ENCODE measurements at regions not wholly inside any gene's neighbourhood (a gene's known extent, or its start where the extent isn't known, plus 50 kb on each side); places are given as distances from the start of the nearest gene placed in this dataset.

DNA sequence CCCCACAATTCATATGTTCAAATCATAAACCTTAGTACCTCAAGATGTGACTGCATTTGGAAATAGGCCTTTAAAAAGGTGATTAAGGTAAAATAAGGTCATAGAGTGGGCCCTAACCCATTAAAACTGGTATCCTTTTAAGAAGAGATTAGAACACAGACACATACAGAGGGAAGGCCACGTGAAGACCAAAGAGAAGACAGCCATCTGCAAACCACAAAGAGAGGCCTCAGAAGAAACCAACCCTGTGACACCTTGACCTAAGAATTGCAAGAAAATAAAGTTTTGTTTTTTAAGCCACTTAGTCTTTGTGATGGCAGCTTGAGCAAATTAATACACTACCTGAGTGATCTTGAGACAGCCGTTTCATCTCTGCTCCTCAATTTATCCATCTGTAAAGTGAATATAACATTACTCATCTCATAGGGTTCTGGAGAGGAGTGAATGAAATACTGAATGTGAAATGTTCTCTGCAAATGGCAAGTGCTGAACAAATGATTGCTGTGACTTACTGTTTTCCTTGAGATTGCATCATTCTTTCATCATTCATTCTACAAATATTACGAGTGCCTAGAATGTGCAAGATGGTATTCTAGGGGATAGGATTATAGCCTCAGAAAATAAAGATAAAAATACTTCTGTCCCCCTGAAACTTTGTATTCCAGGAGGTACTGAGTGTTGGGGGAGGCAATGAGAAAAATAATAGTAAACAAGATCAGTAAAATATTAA is 222.0 kb upstream of the CDH13 start:
- no peak for DNase-seq

DNA sequence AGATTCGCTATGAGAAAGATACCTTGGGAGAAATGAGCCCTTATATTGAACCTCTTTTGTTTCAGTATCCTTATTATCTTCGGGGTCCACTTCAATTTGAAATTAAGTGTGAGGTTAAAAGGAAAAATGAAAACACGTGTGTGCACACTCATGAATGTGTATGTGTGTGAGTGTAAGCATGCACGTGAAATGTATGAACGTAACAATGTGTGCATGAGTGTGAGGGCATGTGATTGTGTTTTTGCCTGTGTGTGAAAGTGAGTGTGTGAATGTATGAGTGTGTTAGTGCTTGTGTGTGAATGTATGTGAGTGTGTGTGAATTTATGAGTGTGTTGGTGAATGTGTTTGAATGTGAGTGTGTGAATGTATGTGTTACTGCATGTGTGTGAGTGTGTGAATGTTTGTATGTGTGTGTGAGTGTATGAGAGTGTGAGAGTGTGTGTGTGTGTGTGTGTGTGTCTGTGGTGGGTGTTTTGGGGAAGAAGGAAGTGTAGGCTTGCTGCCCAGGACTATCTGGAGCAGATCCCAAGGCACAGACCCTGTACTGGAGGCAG is 224.0 kb upstream of the CDH13 start:
- no peak for DNase-seq

DNA sequence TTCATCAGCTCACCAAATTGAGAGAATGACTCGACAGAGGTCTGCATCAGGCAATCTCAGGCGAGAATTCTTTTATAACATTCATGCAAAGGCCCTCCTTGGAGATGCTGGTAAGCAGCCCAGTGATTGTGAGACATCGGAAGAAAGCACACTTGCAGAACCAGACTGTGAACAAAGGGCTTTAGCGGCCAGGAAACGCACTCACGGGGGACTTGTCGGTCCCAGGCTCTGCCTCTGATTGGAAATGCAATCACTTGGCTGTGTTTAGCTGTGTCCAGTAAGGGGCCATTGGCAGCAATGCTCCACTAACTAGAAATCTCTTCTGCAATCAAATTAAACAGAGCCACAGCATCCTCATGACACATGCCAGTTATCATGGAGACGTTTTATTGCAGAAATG is 226.7 kb upstream of the CDH13 start:
- no peak for DNase-seq

DNA sequence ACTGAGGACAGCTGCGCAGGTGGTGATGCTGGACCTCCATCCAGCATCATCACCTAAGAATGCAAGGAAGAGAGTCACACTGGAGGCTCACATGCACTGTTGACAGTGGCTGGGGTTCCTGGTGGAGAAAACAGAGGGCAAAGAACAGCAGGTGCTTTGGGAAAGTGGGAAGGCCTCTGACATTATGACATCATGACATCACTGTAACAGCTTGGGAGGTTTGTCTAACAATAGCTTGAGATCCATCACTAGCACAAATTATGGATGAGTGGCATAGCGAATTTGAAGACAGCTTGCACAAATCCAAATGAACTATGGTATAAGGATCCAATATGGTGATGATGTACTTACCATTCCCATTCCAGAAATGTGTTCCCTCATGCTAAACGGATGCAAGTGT is 226.5 kb upstream of the MPHOSPH6 start:
- DNase-seq: no peak

DNA sequence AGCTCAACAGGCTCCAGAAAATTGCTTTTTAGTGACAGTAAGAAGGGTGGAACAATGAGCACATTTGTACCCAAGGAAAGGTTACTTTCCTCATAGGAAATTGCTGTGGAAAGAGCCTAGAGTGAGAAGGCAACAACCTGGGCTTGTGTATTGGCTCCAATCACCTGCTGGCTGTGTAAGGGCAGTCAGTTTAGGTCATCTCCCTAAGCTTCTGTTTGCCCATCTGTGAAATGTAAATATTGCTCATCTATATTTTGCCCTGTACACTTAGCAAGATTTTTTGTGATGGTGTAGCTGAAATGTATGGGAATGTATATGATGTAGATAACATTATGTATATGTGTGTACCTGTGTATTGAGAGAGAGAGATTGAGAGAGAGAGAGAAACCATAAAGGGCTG is 225.2 kb upstream of the MPHOSPH6 start:
- DNase-seq: no peak

DNA sequence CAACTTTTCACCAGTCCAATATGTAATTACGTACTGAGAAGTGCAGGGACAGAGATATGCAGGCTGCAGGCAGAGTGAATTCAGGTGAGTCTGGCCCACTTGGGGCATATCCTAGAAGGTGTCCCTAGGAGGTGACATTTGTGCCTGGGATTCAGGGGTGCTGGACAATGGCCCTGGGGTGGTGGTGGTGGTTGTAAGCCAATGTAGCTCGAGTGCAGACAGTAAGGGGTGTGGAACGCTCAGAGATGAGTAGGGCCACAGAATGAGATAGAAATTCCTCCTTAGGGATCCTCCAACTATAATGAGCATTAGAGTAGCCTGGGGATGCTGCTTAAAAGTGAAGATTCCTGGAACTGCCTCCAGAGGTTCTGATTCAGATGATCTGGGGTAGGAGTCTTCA is 221.7 kb upstream of the MPHOSPH6 start:
- no peak for DNase-seq

DNA sequence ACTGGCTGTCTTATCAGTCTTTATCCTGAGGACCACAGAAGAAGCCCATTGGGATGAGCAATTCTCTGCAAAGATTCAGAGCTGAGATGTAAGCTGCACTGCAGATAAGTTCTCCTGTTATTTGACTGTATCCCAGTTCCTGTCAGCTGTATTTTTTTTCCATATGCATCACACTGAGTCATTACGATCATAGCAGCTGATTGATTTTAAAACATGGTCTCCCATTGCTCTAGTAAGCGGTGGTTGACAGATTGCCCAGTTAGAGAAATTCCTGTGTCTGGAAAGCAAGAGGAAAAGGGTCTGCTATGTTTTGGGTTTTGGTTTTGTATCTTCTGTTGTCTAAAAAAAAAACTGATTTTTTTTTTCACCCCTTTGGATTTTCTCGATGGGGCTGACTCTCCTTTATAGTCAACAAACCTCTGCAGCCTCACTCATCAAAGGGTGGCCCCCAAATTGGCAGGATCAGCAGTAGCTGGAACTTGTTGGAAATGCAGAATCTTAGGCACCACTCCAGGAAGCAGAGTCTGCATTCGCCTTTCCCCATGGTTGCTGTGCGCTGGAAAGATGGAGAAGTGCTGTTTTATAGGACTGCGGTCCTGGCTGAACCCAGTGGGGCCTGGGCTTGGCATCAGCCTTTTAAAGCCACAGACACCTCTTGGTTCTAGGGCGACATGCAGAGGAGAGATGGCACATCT is 220.1 kb upstream of the MPHOSPH6 start:
- no peak for DNase-seq

DNA sequence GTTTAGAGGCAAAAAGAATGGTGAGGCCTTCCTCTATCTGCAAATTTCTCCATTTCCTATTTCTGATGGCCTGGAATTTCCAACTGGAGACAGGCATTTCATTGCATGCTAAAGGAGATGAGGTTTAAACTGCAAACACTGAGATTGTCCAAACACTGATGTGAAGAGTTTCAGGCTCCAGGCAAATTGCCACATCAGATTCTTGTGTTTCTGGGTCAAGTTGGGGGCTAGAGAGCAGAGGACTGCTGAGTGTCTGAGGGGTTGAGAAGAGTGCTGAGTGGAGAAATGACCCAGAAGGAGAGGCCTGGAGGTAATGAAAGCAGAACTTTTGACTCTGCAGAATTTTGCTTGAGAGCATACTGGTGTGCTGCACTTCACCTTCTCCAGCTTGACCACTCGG is 216.7 kb upstream of the MPHOSPH6 start:
- no peak for DNase-seq

DNA sequence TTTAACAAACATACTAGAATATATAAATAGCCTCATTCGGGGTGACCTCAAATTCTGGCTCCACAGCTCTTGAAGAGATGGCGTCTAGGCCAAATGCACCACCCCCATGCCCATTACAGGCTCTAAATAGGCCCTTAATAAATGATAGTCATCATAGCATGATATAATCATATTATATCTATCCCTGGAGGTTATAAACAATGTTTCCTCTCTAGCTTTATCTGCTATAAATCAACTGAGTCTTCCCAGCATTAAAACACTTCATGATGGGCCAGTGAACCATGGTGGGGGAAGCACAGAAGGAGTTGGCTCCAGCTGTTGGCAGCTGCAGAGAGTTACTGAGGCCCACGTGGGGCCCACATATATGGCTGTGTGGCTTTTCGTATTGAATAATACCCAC is 214.9 kb upstream of the MPHOSPH6 start:
- DNase-seq: no peak

DNA sequence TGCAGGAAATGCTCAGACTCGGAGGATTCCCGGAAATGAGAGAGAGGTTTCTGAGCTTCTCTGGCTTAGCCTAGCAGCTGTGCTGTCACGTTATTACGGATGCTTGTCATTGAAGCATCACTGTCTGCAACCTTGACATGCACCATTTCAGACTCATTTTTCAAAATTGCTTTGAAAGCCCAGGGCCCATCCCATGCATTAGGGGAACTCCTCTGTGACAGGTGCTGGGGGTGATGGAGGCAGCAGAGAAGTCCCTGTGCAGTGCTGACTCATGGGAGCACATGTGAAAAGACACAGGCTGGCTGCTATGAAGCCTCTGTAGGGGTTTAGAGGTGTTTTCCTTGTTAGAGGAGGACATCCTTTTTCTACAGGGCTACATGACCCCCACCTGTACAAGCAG is 214.0 kb upstream of the MPHOSPH6 start:
- DNase-seq: no peak

DNA sequence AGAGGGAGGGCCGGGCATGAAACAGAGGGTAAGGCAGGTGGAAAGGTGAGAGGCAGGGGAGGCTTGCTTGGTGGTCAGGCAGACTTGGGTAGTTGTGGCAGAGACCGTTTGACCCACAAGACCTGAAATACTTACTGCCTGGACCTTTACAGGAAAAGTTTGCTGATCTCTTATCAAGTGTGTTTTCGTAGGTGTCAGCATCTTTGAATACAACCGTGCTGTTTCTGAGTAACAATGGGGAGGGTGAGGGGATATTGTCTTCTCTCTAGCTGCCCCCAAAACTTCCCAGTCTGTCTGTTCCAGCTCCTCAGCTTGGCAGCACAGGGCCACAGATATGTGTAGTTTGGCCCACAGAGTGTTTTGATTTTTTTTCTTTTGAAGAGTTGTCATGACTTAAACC is 212.5 kb upstream of the MPHOSPH6 start:
- no peak for DNase-seq

DNA sequence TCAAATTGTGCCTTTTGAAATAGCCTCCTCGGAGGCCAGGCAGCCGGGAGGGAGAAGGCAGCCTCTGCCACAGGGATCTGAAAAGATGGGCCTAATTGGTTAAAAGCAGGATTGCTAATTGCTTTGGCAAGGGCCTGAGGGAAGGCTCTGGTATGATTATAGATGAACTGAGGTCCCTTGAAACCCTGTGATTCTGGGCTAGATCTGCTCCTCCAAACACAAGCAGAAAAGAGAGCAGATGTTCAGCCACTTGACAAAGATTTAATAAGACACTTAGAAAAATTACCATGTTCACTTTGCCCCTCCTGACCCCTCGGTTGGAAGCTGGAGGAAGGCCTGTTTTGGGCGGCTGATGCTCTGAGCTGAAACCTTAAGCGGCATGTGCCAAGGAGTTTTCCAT is 209.5 kb upstream of the MPHOSPH6 start:
- DNase-seq: no peak

DNA sequence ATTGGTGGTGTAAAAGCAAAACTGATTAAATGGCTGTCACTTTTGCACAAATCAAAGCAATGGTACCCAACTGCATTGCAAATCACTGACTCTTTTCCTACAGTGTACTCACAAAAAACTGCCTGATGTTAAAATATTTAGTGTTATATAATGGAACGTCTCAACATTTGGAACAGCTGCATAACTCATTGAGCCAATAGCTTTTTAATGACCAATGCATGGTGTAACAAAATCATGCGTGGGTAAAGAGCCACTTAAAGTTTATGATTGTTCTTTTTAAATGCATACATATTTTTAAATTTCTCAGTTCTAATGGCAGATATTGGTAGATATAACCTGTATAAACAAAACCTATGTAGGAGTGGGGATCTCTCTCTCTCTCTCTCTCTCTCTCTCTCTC is 204.0 kb upstream of the MPHOSPH6 start:
- no peak for DNase-seq

DNA sequence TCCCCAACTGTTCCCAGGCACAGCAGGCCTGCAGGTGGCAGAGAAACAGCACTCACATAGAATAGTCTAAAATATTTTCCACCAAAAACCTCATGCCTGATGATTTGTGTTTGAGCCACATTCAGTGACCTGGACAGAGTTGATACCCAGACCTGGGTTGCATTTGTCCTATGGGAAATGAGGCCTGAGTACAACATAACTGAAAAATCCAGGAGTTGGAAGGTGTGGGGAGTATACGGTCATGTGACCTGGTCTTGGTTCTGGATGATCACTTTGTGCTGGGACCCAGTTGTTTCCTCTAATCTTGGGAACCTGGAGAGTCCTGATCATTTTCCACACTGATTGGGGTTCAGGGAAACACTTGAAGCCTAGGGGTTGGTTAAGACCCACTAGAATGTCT is 200.3 kb upstream of the MPHOSPH6 start:
- no peak for DNase-seq

DNA sequence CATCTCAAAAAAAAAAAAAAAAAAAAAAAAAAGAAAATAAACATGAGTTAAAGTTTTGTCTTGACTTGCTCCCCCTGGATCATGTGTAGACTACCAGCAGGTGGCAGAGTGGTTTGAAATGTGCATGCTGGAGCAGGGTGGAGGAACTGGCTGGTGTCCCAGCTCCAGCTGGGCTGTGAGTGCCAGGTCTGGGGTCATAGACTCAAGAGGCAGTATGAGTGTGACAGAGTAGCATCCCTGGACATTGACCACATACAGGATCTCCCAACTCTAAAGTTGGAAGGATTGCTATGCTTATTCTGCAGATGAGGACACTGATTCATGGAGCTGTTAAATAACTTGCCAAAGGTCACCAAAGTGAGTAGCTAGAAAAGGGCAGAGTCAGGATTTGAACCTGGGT is 198.0 kb upstream of the MPHOSPH6 start:
- DNase-seq: no peak

DNA sequence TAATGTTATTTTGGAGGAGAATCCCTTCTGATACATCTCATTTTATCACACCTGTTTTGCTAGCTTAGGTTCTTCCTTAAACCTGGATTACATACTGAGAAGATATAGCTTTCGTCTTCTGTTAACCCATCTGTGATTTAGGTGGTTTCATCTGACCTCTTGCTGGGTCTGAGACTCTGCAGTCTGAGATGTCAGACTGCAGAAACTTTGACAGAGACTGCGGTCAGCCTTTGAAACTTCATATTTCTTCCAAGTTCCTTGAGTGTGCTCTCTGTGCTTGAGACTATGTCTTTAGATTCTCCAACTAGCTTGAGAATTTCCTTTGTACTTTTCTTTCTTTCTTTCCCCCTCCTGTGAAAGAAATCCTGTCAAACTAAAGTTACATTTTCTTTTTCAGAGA is 196.4 kb upstream of the MPHOSPH6 start:
- no peak for DNase-seq

DNA sequence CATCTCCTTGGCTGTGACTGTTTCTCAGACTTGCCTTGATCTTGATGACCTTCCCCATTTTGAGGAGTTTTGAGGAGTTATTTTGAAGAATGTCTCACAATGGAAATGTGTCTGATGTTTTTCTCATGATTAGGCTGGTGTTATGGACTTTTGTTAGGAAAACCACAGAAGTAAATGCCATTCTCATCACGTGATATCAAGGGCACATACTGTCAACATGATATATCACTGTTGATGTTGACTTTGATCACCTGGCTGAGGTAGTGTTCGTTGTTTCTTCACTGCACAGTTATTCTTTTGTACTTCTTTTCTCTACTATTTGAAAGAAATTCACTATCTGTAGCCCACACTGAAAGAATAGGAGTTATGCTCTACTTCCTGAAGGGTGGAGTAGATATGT is 194.7 kb upstream of the MPHOSPH6 start:
- DNase-seq: no peak

DNA sequence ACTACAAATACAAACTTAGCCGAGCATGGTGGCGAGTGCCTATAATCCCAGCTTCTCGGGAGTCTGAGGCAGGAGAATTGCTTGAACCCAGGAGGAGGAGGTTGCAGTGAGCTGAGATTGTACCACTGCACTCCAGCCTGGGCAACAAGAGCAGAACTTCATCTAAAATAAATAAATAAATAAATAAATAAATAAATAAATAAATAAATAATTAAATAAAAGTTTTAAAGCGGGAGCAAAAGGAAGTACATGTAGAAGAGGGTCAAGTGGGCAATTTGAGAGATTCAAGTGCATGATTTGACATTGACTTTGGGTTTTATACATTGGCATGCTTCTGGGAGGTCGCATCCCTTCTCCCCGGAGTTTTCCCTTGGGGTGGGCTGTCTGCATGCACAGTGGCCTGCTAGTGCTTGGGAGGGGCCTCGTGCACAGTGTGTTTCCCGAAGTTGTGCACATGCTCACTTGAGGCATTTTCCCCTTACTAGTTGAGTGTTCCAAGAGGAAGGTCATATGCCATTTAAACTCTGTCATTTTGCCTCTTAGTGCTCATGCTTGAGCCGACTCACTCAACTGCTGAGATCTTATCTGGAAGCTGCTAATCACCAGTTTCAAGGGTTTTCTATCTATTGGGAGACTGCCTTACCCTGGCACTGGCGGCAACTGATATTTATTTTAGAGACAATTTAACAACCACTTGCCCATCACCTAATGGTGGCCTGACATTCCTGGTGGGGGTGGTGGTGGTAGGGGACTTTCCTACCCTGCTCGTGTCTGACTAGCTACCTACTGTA is 193.2 kb upstream of the MPHOSPH6 start:
- no peak for DNase-seq

DNA sequence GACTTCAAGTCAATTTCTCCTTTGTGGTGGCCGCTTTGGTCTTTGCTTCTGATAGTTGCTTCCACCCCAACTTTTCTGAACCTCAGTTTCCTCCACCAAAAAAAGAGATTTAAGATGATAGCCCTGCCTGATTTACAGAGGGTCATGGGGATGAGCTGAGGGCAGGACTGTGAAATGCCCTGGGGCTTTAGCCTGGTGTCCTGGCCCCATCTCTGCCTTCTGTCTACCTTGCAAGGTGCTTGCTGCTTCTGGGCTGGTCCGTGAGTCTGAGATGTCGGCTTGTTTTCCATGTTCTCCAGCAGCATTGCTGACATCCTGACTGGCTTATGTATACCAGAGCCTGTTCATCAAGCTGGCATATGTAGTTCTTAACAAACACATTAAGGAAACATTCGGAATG is 191.9 kb upstream of the MPHOSPH6 start:
- no peak for DNase-seq

DNA sequence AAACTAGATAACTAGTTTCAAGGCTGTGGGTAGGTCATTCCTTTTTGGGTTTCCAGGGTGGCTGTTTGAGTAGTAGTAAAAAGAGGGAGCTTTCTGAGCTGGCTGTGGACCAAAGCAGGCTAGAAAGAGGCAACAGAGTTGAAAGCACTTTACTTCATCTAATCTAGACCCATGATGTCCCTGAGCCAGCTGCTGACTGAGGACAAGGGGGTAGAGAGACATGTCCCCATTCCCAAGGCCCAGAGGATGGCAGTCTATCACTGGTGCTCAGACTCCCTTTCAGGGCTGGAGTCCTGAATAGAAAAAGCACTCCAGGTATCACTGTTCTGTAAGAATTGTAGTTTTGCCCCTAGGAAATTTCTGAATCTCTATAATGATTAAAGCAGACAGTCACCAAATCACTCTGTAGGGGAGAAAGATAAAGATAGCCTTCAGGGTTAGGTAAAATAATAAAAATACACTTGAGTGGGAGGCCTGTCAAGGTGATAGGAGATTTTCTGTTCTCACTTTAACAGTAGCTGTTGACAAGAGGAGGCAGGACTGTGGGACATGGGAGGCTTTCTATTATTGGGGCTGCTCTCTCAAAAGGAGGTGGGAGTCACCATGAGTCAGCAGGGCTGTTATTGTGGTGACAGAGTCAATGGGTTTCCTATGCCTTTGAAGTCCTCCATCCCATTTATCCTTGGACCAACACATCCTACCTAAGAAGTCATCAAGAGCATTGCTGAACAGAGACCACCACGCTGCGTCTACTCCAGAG is 190.2 kb upstream of the MPHOSPH6 start:
- no peak for DNase-seq

DNA sequence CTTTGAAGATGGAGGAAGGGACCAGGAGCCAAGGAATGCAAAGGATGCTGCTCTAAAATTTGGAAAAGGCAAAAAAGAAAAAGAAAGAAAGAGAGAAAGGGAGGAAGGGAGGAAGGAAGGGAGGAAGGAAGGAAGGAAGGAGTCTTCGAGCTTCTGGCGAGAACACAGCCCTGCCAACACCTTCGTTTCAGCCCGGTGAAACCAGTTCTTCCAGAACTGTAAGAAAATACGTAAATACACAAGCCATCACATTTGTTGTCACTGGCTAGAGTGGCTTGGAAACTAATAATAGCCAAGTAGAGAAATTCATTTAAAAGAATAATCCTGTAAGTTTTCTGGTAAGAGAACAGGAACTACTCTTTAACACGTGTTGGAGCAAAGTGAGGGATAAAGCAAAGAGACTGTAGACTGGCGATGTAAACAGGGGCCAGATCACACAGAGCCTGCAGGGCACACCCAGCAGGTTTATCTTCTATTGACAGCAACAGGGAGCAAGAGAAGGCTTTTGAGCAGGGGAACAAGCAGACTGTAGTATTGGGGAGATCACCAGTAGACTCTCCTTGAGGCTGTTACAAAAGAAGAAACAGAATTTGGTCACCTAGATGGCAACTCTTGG is 188.7 kb upstream of the MPHOSPH6 start:
- DNase-seq: no peak

DNA sequence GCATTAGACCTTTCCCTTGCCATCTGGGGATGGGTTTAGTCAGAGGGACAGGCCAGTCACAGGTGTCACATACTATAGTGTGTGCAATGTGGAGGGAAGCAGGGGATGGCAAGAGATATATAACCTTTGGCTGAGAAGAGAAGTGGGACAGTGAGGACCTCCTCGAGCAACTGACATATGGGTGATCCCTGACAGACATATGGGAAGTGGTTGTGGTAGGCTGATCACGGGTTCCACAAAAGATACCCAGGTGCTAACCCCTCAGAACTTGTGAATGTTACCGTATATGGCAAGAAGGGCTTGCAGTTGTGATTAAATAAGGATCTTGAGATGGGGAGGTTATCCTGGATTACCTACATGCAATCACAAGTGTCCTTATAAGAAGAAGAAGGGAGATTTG is 188.1 kb upstream of the MPHOSPH6 start:
- DNase-seq: no peak

DNA sequence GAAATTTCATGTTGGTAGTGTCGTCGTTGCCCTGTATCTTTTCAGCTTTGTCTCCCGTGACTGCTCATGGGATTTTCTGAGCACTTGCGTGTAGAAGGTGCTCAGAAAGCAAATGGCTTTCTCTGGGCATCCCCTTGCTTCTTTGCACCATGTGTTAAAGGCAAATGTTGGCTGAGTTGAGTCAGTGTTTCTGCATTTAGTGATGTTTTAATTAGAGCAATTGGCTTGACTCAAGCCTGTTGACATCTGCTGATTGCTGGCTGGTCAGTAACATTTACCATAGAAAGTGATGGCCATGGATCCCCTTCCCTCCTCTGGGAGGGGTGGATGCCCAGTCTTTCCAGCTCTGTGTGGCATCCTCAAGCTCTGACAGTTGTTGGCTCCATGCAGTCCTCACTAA is 187.2 kb upstream of the MPHOSPH6 start:
- DNase-seq: no peak
